Epithelial cell of prostate (primary cell): ENCODE measurements at regions not wholly inside any gene's neighbourhood (a gene's known extent, or its start where the extent isn't known, plus 50 kb on each side); places are given as distances from the start of the nearest gene placed in this dataset.
"Not testable (repeated sequence)": the region's sequence is repeated elsewhere in the genome, so short reads cannot be mapped to it uniquely, and the experiment has no call there.

Source experiments
- DNase-seq: peaks from one replicate; pipeline ENCODE4 v3.0.0-alpha.2; 2011; ENCODE audit warnings: low read depth, low spot score
- H3K27ac ChIP-seq: fragments of 450-650 bp; 2 replicates; pipeline ENCODE4 v1.5.1; 2017; ENCODE audit warnings: mild to moderate bottlenecking

- no peak overlapping the region for H3K27ac ChIP-seq
These were observed 97.2 kb downstream of the NAV1 start for GRCh38 chr1:201636097-201636496.

GRCh38 chr1:201636510-201636971 is 97.6 kb downstream of the NAV1 start:
- no peak for DNase-seq
- H3K27ac ChIP-seq = no peak overlapping the region

More at GRCh38 chr1:201636097-201636496, 97.2 kb downstream of the NAV1 start:
- DNase-seq = no peak

GRCh38 chr1:201637282-201638079 is 98.6 kb downstream of the NAV1 start:
- H3K27ac ChIP-seq = no peak overlapping the region
- DNase-seq = no peak

- no peak overlapping the region for H3K27ac ChIP-seq
- DNase-seq = no peak
These were observed 100.5 kb downstream of the NAV1 start for GRCh38 chr1:201639391-201639790.

- DNase-seq = no peak
- no peak overlapping the region for H3K27ac ChIP-seq
These were observed 100.9 kb downstream of the NAV1 start for GRCh38 chr1:201639826-201640225.

- no peak overlapping the region for H3K27ac ChIP-seq
- no peak for DNase-seq
These were observed 101.7 kb downstream of the NAV1 start for GRCh38 chr1:201640624-201641023.

- DNase-seq = no peak
- H3K27ac ChIP-seq = no peak overlapping the region
These were observed 102.8 kb downstream of the NAV1 start for GRCh38 chr1:201641524-201642253.

GRCh38 chr1:201643835-201644104 is 104.8 kb downstream of the NAV1 start:
- no peak for DNase-seq
- no peak overlapping the region for H3K27ac ChIP-seq

GRCh38 chr1:201644197-201644596 is 105.3 kb downstream of the NAV1 start:
- no peak for DNase-seq
- no peak overlapping the region for H3K27ac ChIP-seq

GRCh38 chr1:201645000-201645399 is 106.1 kb downstream of the NAV1 start:
- not testable (repeated sequence) for DNase-seq, H3K27ac ChIP-seq

- no peak overlapping the region for H3K27ac ChIP-seq
- no peak for DNase-seq
These were observed 107.0 kb downstream of the NAV1 start for GRCh38 chr1:201645956-201646355.

- DNase-seq = no peak
- no peak overlapping the region for H3K27ac ChIP-seq
These were observed 107.6 kb downstream of the NAV1 start for GRCh38 chr1:201646411-201647022.

- no peak overlapping the region for H3K27ac ChIP-seq
- no peak for DNase-seq
These were observed 108.2 kb downstream of the NAV1 start for GRCh38 chr1:201647094-201647493.

- DNase-seq = no peak
- no peak overlapping the region for H3K27ac ChIP-seq
These were observed 108.8 kb downstream of the NAV1 start for GRCh38 chr1:201647722-201648065.

GRCh38 chr1:201648066-201648906 is 109.4 kb downstream of the NAV1 start:
- no peak overlapping the region for H3K27ac ChIP-seq
- DNase-seq = no peak

GRCh38 chr1:201648907-201649721 is 110.2 kb downstream of the NAV1 start:
- no peak for DNase-seq
- no peak overlapping the region for H3K27ac ChIP-seq

GRCh38 chr1:201649761-201650622 is 111.1 kb downstream of the NAV1 start:
- DNase-seq = peak; percentile 12
- no peak overlapping the region for H3K27ac ChIP-seq

GRCh38 chr1:201650623-201650933 is 111.7 kb downstream of the NAV1 start:
- no peak overlapping the region for H3K27ac ChIP-seq
- DNase-seq = no peak

GRCh38 chr1:201652181-201652580 is 113.3 kb downstream of the NAV1 start:
- no peak overlapping the region for H3K27ac ChIP-seq

More at GRCh38 chr1:201652181-201652580, 113.3 kb downstream of the NAV1 start:
- DNase-seq = no peak
